ENCODE measurements at regions not wholly inside any gene's neighbourhood (a gene's known extent, or its start where the extent isn't known, plus 50 kb on each side); places are given as distances from the start of the nearest gene placed in this dataset.

DNA sequence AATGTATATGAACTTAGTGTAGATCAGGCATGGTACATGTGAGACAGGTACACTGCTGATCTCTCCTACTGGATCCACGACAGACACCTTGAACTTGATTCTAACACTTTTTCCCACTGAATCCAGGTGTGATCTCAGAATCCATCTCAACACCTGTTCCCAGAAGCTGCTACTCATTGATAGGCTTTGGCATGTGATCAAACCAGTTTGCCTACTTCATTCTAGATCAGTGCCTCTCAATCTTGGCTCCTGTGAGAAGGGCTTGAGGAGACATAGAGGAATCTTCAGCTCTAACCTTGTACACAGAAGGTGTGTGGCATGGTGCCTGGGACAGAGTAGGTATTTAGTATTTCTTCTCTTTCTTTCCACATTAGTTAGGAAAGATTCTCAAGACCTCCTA is 212.3 kb upstream of the ATP5MC3 start:
- intact Hi-C loops (cut with DNase I; ENCODE audit: low total_unique reads) = no loop called here
- DNase-seq = no peak
- TF ChIP-seq CTCF (IDR thresholded peaks at IDR 0.05) (no peak), POLR2A (IDR thresholded peaks at IDR 0.05) (no peak)

GRCh38 chr2:175383286-175383685 is 201.8 kb upstream of the ATP5MC3 start:
- intact Hi-C loops (cut with DNase I; ENCODE audit: low total_unique reads) = no loop called here
- TF ChIP-seq CTCF (IDR thresholded peaks at IDR 0.05) (no peak), POLR2A (IDR thresholded peaks at IDR 0.05) (no peak)
- H3K4me1 ChIP-seq = no peaks in the 10 kb centered on the region
- no peak overlapping the region for H3K4me3 ChIP-seq
- H3K36me3 ChIP-seq = no peaks in the 10 kb centered on the region
- no peak overlapping the region for H3K27ac ChIP-seq
- H3K27me3 ChIP-seq = no peaks in the 10 kb centered on the region
- no peaks in the 10 kb centered on the region for H3K9me3 ChIP-seq
- DNase-seq = no peak

More for the DNA sequence above, 212.3 kb upstream of the ATP5MC3 start:
- Histone ChIP-seq H3K27me3 (no peaks in the 10 kb centered on the region), H3K36me3 (no peaks in the 10 kb centered on the region), H3K4me3 (no peak overlapping the region), H3K9me3 (no peaks in the 10 kb centered on the region), H3K4me1 (no peaks in the 10 kb centered on the region), H3K27ac (no peak overlapping the region)

DNA sequence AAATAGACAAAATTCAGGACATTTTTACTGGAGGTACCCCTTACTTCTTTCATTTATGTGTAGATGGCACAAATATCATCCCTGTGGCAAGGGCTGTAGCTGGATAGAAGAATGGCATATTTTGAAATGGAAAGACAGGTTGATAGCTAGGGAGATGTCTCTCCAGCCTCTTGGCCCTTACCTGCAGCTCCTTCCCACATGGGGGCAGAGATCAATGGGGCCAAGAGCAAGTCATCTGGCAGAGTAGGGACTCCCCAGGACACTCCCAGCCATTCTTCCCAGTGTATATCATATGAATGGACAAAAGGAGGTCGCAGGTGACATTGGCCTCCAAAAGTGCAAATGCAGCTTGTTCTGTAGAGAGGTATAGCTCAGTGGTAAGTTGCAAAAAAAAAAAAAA is 192.2 kb upstream of the ATP5MC3 start:
- intact Hi-C loops (cut with DNase I; ENCODE audit: low total_unique reads) = no loop called here
- H3K4me1 ChIP-seq = no peaks in the 10 kb centered on the region
- no peaks in the 10 kb centered on the region for H3K27me3 ChIP-seq
- no peak for DNase-seq
- TF ChIP-seq CTCF (IDR thresholded peaks at IDR 0.05) (no peak), POLR2A (IDR thresholded peaks at IDR 0.05) (no peak)
- H3K27ac ChIP-seq = no peak overlapping the region
- H3K9me3 ChIP-seq = no peaks in the 10 kb centered on the region
- no peak overlapping the region for H3K4me3 ChIP-seq
- H3K36me3 ChIP-seq = no peaks in the 10 kb centered on the region

- intact Hi-C loops (cut with DNase I; ENCODE audit: low total_unique reads) = no loop called here
- Histone ChIP-seq H3K9me3 (no peaks in the 10 kb centered on the region), H3K4me1 (no peaks in the 10 kb centered on the region), H3K27ac (no peak overlapping the region), H3K36me3 (no peaks in the 10 kb centered on the region), H3K27me3 (no peaks in the 10 kb centered on the region), H3K4me3 (no peak overlapping the region)
- DNase-seq = no peak
- TF ChIP-seq POLR2A (IDR thresholded peaks at IDR 0.05) = no peak
- no peak for TF ChIP-seq CTCF (IDR thresholded peaks at IDR 0.05)
Observed at GRCh38 chr2:175372704-175373701, 191.5 kb upstream of the ATP5MC3 start.

DNA sequence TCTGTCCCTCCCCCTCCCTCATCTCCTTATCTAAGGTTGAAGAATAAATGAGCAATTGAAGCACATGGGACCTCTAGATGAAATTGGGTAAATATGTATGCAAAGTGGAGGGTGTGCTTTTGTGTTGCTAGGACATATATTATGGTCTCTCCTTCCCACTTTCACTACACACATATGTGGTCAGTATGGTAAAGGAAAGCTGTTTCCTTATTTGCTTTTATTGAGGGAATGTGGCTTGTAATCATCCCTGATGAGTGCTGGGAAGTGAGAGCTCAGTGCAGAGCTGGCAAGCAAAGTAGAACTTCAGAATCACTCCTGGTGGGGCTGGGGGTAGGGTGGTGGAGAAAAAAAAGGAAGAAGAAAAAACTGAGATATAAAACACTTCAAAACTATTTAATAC is 189.9 kb upstream of the ATP5MC3 start:
- Histone ChIP-seq H3K27me3 (no peaks in the 10 kb centered on the region), H3K36me3 (no peaks in the 10 kb centered on the region), H3K27ac (no peak overlapping the region), H3K9me3 (no peaks in the 10 kb centered on the region), H3K4me3 (no peak overlapping the region), H3K4me1 (no peaks in the 10 kb centered on the region)
- intact Hi-C loops (cut with DNase I; ENCODE audit: low total_unique reads) = no loop called here
- DNase-seq = no peak
- no peak for TF ChIP-seq POLR2A (IDR thresholded peaks at IDR 0.05)

All from uterus (tissue), 3 donors.